Glomerular visceral epithelial cell (primary cell): ENCODE measurements at regions not wholly inside any gene's neighbourhood (a gene's known extent, or its start where the extent isn't known, plus 50 kb on each side); places are given as distances from the start of the nearest gene placed in this dataset.

Experiments
- DNase-seq: peaks from one replicate; pipeline ENCODE4 v3.0.0-alpha.2; 2016; ENCODE audit errors: extremely low spot score

DNA sequence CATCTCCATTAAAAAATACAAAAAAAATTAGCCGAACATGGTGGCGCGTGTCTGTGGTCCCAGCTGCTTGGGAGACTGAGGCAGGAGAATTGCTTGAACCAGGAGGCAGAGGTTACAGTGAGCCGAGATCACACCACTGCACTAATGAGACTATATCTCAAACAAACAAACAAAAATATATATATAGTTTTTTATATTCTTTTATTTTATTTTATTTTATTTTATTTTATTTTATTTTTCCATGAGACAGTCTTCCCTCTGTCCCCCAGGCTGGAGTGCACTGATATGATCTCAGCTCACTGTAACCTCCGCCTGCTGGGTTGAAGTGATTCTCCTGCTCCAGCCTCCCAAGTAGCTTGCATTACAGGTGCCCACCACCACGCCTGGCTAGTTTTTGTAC lies 79.5 kb downstream of the IRF2BPL start:
- DNase-seq = no peak

DNA sequence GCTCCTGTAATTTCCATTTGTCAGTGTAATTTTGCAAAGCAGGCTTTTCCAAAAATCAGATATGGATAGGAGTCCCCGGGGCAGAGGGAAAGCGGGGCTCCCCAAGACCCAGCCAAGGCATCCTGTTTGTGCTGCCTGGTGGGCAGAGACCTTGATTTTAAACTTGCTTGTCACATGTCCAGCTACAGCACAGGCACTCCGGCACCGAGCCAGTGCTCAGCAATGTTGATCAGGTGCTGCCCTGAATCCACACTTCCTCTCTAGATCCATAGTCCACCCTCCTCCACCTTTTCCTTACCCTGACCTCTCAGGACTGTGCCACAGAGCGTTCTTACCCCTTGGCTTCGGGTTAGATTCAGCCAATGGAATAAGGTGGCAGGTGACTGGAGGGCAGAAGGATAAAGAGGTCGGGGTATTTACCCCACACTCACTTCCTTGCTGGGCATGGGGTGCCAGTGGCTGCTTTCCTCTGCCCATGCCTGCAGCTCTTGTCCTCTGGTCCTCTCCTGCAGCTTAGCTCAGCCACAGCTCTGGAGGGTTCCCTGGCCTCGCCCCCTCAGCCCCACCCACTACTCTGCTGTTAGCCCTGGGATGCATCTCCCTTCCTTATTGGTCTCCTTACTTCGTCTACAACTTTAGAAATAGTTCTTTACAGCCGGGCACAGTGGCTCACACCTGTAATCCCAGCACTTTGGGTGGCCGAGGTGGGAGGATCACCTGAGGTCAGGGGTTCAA lies 80.1 kb downstream of the IRF2BPL start:
- DNase-seq = no peak

DNA sequence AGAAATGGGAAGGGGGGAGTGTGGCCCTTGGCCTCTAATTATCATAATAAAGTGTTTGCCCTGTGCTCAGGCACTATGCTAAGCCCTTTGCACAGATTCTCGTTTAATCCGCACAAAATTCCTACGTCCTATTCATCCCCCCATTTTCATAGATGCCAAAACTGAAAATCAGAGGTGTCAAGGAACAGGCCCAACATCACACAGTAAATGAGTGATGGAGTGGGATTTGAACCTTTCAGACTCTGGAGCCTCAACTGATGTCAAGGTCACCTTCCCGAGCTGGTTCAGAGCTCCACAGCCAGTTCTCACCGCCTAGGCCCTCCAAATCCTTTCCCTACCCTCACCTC lies 80.7 kb downstream of the IRF2BPL start:
- no peak for DNase-seq

DNA sequence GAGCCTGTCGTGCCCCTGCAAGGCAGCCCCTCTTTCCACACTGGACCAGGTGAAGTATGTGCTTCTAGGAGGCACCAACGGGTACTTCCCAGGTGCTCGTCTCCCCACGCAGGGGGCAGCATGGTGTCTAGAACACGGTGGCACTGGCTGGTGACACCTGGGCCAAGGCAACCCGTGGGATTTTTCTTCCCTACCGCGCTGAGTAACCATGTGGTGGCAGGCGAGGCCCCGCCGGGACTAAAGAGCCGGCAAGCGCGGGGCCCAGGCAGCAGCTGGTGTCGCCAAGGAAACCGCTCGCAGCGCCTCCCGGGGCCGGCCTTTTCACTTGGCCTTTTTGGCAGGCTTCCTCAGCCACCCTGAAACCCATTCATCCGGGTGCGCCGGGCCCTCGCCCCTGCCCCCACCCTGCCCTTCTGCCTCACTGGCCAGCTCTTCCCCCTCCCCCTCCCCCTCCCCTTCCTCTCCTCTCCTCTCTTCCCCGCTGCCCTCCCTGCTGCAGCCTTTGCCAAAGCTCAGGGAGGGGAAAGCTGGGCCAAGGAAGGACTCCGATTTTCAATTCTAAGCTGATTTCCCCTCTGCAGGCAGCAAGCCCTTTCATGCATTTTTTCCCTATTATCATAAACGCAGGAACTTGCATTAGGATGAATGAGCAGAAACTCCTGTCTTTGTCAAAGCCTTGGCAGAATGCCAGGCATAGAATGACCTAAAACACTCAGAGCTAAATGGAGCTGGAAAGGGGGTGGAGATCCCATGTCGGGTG lies 81.2 kb downstream of the IRF2BPL start:
- peak; percentile 93 for DNase-seq

DNA sequence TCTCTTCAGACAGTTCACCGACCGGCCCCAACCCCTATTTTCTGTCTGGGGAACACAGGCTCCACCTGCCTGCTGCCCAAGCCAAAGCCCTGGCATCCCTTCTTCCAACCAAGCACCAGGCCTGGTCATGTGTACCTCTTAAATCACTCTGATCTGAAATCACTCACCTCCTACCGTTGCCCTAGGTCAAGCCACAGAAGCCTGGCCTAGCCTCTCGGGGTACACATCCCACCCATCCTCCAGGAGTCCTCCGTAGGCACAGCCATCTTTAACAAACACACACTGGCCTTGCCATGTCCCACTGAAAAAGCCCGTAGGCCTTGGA lies 81.8 kb downstream of the IRF2BPL start:
- DNase-seq = no peak

DNA sequence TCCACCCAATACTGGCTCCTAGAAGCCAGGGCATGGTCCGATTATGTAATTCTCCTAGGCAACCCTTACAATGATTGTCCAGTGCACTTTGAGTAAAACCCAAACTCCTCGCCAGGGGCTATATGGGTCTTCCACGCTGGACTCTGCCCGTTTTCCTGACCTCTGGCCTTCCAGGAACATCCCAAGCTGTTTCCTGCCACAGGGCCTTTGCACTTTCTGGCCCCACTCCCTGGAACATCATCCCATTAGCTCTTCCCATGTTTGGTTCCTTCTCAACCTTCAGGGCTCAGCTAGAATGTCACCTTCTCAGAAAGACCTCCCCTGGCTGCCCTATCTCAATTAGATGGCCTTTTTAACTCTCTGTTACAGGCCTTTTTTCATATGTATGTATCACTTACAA lies 85.4 kb downstream of the IRF2BPL start:
- DNase-seq = no peak

DNA sequence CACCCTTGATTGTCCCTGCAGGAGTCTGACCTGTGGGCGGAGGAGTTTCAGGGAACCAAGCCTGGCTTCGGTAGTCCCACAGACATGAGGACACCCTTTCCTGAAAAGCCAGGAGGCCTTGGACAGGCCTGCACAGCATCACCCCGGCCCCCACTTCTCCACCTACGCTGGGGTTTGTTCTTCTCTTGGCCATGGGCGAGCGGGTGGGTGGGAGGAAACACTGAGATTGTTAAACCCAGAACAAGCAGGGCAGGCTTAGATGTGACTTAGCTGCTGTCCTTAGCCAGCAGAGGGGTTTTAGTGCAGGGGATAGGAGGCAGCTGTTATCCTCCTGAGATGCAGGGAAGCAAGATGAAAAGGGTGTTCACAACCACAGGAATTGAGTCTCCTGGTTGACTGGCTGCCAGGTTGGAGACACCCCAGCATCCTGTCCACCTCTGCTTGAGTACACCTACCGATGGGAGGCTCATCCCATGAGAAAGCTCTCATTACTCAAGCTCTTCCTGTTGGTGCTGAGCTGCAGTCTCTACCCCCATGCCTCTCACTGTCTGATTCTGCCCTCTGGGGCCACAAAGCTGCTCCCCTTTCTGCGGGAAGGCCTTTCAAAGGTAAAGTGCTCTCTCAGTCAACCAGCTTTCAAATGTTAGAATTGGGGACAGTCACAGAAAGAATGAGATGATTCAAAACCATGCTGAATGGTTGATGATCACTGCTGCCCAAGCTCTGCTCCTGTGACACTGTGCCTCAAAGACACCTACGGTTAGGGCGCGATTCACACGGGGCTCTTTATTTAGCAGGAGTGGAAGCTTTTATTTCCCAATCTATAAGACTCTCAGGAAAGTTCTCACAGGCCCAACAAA lies 86.3 kb downstream of the IRF2BPL start:
- no peak for DNase-seq

DNA sequence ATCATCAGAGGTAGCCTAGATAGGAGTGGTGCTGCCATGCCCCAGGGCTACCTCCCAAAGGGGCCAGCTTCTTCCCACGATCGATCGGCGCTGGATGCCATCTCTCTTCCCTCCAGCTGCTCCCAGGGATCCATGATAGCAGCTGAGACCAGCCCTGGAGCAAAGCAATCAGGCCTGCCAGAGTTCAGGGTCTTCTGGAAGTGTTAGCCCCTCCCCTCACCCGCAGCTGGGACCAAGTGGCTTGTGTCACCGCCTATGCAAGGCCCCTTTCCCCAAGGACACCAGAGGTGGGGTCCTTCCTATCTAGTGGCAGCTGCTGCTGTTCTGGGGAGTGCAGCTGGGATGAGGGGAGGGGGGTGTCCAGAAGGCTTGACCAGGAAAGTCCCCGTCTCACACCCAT lies 87.0 kb downstream of the IRF2BPL start:
- no peak for DNase-seq

DNA sequence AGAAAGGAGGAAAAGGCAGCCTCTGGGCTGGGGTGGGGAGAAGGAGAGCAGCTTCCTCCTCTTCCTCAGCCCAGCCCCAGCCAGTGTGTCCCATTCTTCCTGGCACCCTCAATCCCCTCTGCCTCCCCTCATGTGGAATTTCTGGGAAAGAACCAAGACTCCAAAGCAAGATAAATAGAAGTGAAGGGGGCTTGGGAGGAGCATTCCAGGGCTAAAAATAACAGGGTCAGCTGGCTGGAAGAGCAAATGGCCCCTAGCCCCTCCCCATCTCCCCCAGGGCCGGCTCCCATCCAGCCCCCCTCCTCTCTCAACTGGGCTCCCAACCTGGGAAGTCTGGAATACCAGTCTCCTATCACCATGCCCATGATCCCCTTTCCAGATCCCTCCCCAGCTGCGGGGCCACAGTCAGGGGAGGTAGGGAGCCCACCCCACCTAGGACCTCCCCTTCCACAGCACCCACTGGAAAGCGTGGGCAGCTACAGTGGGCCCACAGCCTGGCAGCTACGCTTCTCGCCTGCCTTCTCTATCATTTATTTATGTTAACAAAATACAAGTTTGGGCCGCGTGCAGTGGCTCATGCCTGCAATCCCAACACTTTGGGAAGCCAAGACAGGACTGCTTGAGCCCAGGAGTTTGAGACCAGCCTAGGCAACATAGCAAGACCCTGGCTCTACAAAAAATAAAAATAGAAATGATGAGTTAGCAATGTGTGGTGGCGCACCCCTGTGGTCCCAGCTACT lies 88.3 kb downstream of the IRF2BPL start:
- no peak for DNase-seq

DNA sequence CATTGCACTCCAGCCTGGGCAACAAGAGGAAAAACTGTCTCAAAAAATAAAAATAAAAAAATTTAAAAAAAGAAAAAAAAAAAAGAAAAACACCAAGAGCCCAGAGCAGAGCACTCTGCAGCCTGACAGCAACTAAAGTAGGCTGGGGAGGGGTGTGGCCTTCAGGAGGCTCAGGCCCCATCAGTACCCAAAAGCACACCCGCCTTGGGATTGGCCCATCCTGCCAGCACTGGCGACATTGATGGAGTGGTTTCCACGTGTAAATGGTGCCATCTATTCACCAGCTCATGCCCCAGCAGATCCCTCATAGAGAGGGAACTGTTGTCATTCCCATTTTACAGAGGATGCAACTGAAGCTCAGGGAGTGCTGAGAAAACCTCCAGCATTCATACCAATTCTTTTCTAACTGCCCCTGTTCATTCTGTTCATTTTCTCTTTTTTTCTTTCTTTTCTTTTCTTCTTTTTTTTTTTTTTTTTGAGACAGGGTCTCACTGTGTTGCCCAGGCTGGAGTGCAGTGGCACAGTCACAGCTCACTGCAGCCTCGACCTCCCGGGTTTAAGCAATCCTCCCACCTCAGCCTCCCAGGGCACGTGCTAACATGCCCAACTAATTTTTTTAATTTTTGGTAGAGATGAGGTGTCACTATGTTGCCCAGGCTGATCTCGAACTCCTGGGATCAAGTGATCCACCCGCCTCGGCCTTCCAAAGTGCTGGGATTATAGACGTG lies 89.3 kb downstream of the IRF2BPL start:
- no peak for DNase-seq

DNA sequence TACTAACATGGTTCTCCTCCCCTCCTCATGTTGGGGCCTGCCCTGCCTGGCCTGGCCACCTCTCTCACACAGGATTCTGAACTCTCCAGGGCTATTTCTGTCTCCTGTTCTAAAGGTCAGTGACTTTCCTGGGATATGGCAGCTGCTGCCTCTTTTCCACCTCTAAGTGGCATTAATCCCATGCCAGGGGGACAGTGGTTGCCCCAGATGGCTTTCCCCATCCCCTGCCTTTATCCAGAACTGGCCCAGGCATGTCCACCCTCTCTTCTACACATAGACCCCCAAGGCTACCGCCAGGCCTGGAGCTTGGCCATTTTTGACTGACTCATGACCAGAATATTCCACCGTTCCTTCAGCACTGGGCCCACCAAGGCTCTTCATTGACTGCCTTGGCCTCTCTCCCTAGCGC lies 90.4 kb downstream of the IRF2BPL start:
- peak; percentile 62 for DNase-seq

DNA sequence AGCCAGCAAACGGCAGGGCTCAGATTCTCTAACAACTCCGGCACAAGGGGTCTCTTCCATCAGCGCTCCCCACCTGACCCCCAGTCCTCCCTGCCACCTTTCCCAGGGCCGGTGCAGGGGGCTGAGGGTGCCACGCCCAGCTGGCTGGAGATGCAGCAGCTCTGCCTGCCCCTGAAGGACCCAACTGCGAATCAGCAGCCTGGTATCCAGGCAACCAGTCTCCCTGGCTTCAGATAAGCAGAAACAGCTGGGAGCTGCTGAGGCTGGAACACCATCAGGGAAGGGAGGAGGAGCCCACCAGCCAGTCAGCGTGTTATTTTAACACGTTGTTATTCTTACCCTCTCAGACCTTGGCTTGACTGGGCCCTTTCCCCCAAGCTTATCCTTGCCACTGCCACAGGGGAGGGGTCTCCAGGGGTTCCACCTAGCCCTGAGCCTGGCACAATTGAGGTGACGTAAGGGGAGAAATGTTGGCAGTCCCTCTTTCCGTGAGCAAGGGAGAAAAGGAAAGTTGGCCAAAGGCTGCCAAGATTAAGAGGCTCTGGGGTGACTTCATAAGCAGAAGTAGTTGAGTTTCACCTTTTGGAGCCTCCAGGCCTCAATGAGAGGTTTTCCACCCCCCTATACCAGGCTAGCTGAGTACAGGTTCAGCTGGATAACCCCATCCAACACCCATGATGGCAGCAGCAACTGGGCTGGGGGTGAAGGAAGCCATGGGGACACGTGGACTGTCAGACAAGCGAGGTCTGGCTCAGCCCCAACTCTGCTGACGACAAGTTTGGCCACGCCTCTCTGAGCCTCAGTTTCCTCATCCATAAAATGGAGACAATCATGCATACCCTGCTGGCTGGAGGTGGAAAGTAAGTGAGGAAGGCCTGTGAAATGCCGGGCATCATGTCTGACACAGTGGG lies 91.1 kb downstream of the IRF2BPL start:
- DNase-seq = peak; percentile 75

DNA sequence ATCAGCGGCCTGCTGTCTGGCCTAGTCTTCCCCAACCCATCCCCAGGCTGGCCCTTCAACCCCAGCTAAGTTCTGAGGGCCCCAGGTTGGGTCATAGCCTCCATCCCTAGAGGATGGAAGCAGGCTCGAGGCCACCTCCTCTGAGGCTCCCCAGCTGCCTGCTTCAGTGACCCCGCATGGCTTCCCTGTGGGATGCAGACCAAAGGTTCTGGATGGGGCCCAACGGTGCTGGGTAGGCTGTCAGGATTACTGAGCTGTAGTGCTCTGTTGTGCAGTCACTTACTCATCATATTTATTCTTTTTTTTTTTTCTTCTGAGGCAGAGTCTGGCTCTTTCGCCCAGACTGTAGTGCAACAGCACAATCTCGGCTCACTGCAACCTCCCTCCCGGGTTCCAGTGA lies 92.0 kb downstream of the IRF2BPL start:
- peak; percentile 48 for DNase-seq

DNA sequence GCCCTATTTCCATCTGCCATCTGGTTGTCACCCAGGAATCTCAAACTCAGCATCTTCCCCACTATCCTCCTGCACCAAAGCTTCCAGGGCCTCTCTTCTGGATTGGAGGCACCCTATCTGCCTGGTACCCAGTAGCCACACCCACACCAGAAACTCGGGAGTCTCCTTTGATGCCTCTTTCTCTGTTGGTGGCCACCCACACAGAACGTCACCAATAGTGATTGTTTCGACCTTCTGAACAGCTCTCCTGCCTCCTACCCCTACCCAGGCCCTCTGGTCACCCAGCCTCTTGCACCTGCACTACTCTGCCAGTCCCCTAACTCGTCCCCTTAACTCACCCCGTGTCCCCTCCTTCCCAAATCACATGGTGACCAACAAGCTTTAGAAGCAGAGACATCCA lies 95.0 kb downstream of the IRF2BPL start:
- no peak for DNase-seq

DNA sequence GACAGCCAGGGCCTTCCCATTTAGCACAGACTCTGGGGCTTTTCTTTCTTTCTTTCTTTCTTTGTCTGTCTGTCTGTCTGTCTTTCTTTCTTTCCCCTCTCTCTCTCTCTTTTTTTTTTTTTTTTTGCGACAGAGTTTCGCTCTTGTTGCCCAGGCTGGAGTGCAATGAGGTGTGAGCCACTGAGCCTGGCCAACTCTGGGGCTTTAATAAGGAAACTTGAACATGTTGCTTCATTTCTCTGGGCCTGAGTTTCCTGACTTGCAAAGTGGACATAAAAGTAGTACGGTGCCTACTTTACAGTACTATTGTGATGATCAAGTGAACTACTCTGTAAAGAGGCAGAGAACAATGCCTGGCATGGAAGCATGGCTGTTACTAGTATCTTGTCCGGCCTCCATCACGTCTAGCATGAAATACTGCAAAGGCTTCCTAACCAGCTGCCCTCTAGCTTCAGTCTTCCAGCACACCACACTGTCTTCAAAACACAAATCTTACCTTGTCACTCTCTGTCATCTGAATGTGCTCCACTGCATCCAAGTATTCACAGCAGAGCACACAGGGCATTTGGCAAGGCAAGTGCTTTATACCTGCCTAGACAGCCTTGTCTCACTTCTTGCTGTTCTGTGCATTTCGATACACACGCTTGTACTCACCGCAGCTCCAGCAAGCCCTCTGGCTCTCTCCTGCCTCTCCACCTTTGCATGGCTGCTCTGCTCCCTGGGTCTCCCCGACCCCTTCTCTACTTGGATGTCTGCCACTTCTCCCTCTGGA lies 96.7 kb downstream of the IRF2BPL start:
- no peak for DNase-seq

DNA sequence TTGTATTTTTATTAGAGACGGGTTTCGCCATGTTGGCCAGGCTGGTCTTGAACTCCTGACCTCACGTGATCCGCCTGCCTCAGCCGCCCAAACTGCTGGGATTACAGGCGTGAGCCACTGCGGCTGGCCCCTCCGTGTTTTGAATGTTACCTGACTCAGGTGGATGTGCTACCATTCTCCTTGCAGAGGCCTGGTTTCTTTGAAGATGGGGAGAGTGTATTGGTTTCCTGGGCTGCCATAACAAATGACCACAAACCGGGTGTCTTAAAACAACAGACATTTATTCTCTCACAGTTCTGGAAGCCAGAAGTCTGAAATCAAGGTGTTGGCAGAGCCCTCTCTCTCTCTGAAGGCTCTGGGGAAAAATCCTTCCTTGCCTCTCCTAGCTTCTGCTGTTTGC lies 98.0 kb downstream of the IRF2BPL start:
- DNase-seq = no peak

DNA sequence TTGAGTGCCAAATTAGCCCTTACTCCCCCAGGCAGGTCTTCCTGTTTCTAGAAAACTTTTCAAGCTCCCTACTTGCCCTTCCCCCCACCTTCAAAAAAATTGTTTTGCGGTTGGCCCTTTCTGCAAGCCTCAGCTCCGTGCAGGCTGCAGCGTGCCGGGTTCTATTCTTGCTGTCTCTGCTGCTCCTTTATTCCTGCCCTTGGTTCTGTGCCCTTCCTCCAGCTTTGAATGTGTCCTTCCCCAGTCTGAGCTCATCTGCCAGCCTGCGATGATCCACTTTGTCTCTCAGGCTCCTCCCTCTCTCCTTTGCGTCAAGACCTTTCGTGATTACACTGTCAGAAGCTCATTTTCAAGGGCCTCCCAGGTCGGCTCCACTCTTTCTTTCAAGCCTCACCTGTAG lies 98.6 kb downstream of the IRF2BPL start:
- DNase-seq = no peak

DNA sequence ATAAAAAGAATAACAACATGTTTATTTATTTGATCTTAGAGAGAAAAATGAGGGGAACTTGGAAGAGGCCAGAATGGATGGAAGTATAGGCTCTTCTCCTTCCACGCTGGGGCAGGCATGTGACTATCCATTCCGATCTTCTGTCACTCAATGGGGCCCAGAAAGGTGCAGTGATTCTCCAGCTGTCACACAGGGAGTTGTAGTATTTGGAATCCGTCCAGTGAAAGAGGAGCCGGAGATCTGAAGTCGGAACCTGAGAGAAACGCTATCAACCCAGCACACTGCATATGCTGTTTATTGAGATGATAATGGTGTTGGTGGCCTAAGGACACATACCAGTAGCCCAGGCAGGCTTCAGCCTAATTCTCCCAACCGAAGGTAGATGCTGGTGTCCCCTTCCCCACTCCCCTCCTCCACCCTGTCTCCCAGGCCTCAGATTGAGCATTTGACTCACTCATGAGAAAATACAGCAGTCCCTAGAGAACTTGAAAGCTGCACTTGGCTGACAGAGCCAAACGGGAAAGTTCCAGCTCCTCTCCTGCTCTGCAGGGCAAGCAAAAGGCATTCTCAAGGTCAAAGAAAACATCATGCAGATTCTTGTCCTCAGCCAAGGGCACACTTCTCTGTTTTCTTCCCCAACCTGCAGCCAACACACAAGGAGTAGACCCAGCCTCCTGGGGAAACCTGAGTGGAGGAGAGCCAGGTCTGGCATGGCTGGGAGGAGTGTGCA lies 100.4 kb downstream of the IRF2BPL start:
- no peak for DNase-seq
